K562 (cell line): ENCODE measurements at regions not wholly inside any gene's neighbourhood (a gene's known extent, or its start where the extent isn't known, plus 50 kb on each side); places are given as distances from the start of the nearest gene placed in this dataset.

Source experiments
- ATAC-seq: fragments of 200-7000 bp; cut with Tn5 transposase; 3 replicates; pipeline ENCODE4 v1.9.1; 2020; ENCODE audit warnings: moderate library complexity
- BruUV-seq: library from RNA; stranded (reverse); fragments of 400-500 nt; replicated peaks from 2 replicates; lab custom pipeline; 2021; lab: Mats Ljungman, UMichigan
- CTCF ChIA-PET: fragments of 300-600 bp; formaldehyde crosslinking; extraction: SDS; loops from one replicate; lab custom pipeline; 2021; ENCODE audit warnings: low intra/inter-chr PET ratio; lab: Yijun Ruan, JAX
- POLR2A ChIA-PET: fragments of 300-600, 350-650 bp; sonication (Branson Sonifier 250); formaldehyde crosslinking; extraction: SDS; loops from one replicate; lab custom pipeline; 2021; ENCODE audit warnings: antibody characterized with exemption, inconsistent platforms; lab: Yijun Ruan, JAX
- DNase-seq, 4 experiments: peaks; one replicate each; pipeline versions ENCODE4 v3.0.0 to v3.0.0-alpha.2; 2011 to 2018; ENCODE audit warnings: low spot score in 3 of 4, mixed read lengths in 3 of 4; ENCODE audit errors: extremely low read depth in 1 of 4
- FAIRE-seq: peaks from 2 replicates; lab custom pipeline; 2011; peaks lifted over from hg19 to GRCh38; lab: Jason Lieb, UNC
- H2AFZ ChIP-seq: 2 replicates; pipeline ENCODE4 v1.6.0; 2011; ENCODE audit warnings: low read depth, low read length, control low read depth, inconsistent platforms
- H3K27ac ChIP-seq: fragments of 200-600 bp; 3 replicates; pipeline ENCODE4 v1.8.0; 2011; ENCODE audit warnings: low read depth, mild to moderate bottlenecking, control low read depth, inconsistent platforms, low read length, moderate library complexity, mixed read lengths; ENCODE audit errors: extremely low read depth
- H3K27me3 ChIP-seq, 2 experiments: fragments of 300-600 bp in 1 of 2; 2 replicates in 1 of 2; 3 replicates in 1 of 2; pipeline versions ENCODE4 v1.6.0 to v1.8.0; 2011; ENCODE audit warnings: inconsistent platforms in 2 of 2, low read length in 2 of 2, mild to moderate bottlenecking in 1 of 2, mixed read lengths in 1 of 2, moderate library complexity in 1 of 2; ENCODE audit not compliant: control insufficient read depth in 2 of 2, insufficient read depth in 2 of 2
- H3K36me3 ChIP-seq: fragments of 300-600 bp; 3 replicates; pipeline ENCODE4 v1.8.0; 2011; ENCODE audit warnings: mild to moderate bottlenecking, low read length, inconsistent platforms; ENCODE audit not compliant: control insufficient read depth, insufficient read depth
- H3K4me1 ChIP-seq, 2 experiments: fragments of 200-600 bp in 1 of 2; replicated peaks in 1 of 2; 2 replicates in 1 of 2; 3 replicates in 1 of 2; pipeline versions ENCODE4 v1.5.1 to v1.8.0; 2011; ENCODE audit warnings: inconsistent platforms in 2 of 2, low read length in 2 of 2, mild to moderate bottlenecking in 1 of 2, mixed read lengths in 1 of 2, moderate library complexity in 1 of 2; ENCODE audit not compliant: control insufficient read depth in 2 of 2, insufficient read depth in 2 of 2
- H3K4me2 ChIP-seq: 2 replicates; pipeline ENCODE4 v1.6.1; 2011; ENCODE audit warnings: low read length, control low read depth, inconsistent platforms, mixed read lengths; ENCODE audit not compliant: insufficient read depth
- H3K4me3 ChIP-seq: fragments of 200-600 bp; sonication (generic), shearing (Covaris generic); 2 replicates; pipeline ENCODE4 v1.5.1; 2016; ENCODE audit warnings: control low read depth, inconsistent platforms
- H3K79me2 ChIP-seq: fragments of 200-600 bp; 3 replicates; pipeline ENCODE4 v1.8.0; 2011; ENCODE audit warnings: low read length, inconsistent platforms; ENCODE audit not compliant: control insufficient read depth, insufficient read depth
- H3K9ac ChIP-seq, 2 experiments: 2 replicates each; pipeline versions ENCODE4 v1.6.0 to v1.6.1; 2011; ENCODE audit warnings: low read depth in 2 of 2, low read length in 2 of 2, control low read depth in 1 of 2, inconsistent platforms in 1 of 2, mild to moderate bottlenecking in 1 of 2, mixed read lengths in 1 of 2; ENCODE audit not compliant: insufficient read depth in 1 of 2
- H3K9me1 ChIP-seq: one replicate; pipeline ENCODE4 v1.6.0; 2011; ENCODE audit warnings: inconsistent platforms, mild to moderate bottlenecking, low read length, moderate library complexity; ENCODE audit not compliant: control insufficient read depth, insufficient read depth
- H3K9me3 ChIP-seq: replicated peaks from 2 replicates; pipeline ENCODE4 v1.5.1; 2011; ENCODE audit warnings: low read depth, low read length, inconsistent platforms; ENCODE audit not compliant: control insufficient read depth, insufficient read depth
- H4K20me1 ChIP-seq: replicated peaks from 2 replicates; pipeline ENCODE4 v1.6.1; 2011; ENCODE audit warnings: low read length, inconsistent platforms, mixed read lengths; ENCODE audit not compliant: control insufficient read depth, insufficient read depth
- GATA2 ChIP-seq: sonication (generic); formaldehyde crosslinking; IDR thresholded peaks from 2 replicates; pipeline ENCODE4 v1.4.0; 2020; ENCODE audit warnings: mild to moderate bottlenecking, missing genetic modification reagents
- MCM7 ChIP-seq, 2 experiments: fragments of 450-650 bp; IDR thresholded peaks; 2 replicates each; pipeline ENCODE4 v1.6.1; 2016 to 2018
- SRSF1 ChIP-seq: fragments of 200-400 bp; formaldehyde crosslinking; IDR thresholded peaks from 2 replicates; pipeline ENCODE4 v1.6.1; 2017; ENCODE audit warnings: mild to moderate bottlenecking, low read depth, low read length, moderate library complexity
- ZNF133 ChIP-seq: fragments of 250-450 bp; sonication (Bioruptor Pico); IDR thresholded peaks from 2 replicates; pipeline ENCODE4 v1.4.0; 2020; ENCODE audit warnings: mild to moderate bottlenecking
- ZNF316 ChIP-seq: fragments of 450-650 bp; IDR thresholded peaks from 2 replicates; pipeline ENCODE4 v1.6.1; 2016
- WGBS: fragments of 100-300 bp; shearing (Covaris generic); methylation state at CpG from one replicate; pipeline ENCODE4 v1.1.6; 2016; ENCODE audit warnings: low coverage, mixed read lengths; ENCODE audit not compliant: insufficient coverage; ENCODE audit errors: missing lambda C conversion rate; 5-methylcytosine and 5-hydroxymethylcytosine counted together
- in situ Hi-C: fragments of 300-500 bp; cut with MboI; formaldehyde crosslinking; loops from 4 replicates; pipeline ENCODE4 v1.15.0; 2018; ENCODE audit warnings: inconsistent platforms, mixed read lengths
- intact Hi-C: fragments of 100-400 bp; cut with micrococcal nuclease; formaldehyde crosslinking; loops from 2 replicates; pipeline ENCODE4 v1.14.2; 2022

DNA sequence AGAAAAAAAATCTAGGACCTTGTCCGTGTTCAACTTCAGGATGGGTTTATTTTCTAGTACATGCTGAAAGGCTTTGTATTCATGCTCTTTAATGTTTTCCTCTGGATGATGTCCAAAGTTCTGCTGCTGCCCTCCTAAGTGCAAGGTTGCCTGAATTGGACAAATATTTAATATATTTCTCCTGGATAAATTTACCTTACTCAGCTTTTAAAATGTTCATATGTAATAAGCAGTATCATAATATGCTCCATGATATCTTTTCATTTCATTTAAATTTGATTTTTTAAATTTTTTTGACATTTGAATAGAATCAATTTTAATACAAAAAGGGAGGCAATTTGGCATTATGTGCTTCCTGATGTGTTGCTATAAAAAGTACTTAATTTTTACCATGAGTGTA, 95.9 kb upstream of the SLC25A13 start:
- BruUV-seq = no TSS peak
- in situ Hi-C loops = no loop called here
- H3K27me3 ChIP-seq = 0 out of 5 replicates have a peak, but pooled peaks cover 0 to 2% of the 10 kb centered on the region in 2 experiments
- no peak for ATAC-seq
- no peaks in the 10 kb centered on the region for H4K20me1 ChIP-seq
- no peak overlapping the region for H2AFZ ChIP-seq
- H3K4me2 ChIP-seq = no peak overlapping the region
- H3K4me3 ChIP-seq = no peak overlapping the region
- no peak for FAIRE-seq
- H3K9me1 ChIP-seq = no peaks in the 10 kb centered on the region
- intact Hi-C loops = loop anchor here (10.0 kb wide), 1 partner anchor 1427 kb away; no protein-coding TSS in a partner anchor
- WGBS = 0% methylated on average over 1 of the region's 1 CpG
- no peak for DNase-seq
- CTCF ChIA-PET = no interaction called here
- POLR2A ChIA-PET = no interaction called here
- no peaks in the 10 kb centered on the region for H3K4me1 ChIP-seq
- no peaks in the 10 kb centered on the region for H3K9me3 ChIP-seq
- H3K36me3 ChIP-seq = no peaks in the 10 kb centered on the region
- no peaks in the 10 kb centered on the region for H3K79me2 ChIP-seq
- H3K27ac ChIP-seq = no peak overlapping the region
- TF ChIP-seq ZNF316 = peak; percentile 50; the same call in 1 of the 2 replicates
- TF ChIP-seq MCM7 (IDR thresholded peaks at IDR 0.05) = no peak
- no peak overlapping the region for H3K9ac ChIP-seq

DNA sequence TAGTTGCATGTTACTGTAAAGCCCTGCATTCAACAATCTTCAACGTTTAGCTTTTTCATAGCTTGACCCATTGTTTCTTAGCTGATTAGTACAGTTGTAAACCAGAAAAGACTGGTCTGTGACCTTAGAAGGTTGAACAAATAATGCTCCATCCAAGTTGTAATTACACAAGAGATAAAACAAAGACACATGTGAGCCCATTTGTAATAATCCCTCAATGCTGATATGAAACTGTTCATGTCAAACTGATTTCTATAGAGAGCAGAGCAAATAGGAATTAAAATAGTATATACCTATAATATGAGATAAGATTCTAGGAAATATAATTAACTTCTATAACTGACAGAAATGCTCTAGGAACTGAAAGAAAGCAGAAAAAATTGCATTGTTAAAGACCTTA, 94.7 kb upstream of the SLC25A13 start:
- POLR2A ChIA-PET = no interaction called here
- Histone ChIP-seq H3K9ac (no peak overlapping the region), H3K9me1 (no peaks in the 10 kb centered on the region), H3K27me3 (0 out of 5 replicates have a peak, but pooled peaks cover 0 to 2% of the 10 kb centered on the region in 2 experiments), H3K79me2 (no peaks in the 10 kb centered on the region), H3K4me1 (no peaks in the 10 kb centered on the region), H4K20me1 (no peaks in the 10 kb centered on the region), H3K4me3 (no peak overlapping the region), H3K27ac (no peak overlapping the region), H3K36me3 (no peaks in the 10 kb centered on the region), H2AFZ (no peak overlapping the region), H3K4me2 (no peak overlapping the region), H3K9me3 (no peaks in the 10 kb centered on the region)
- intact Hi-C loops = loop anchor here (10.0 kb wide), 1 partner anchor 1428 kb away; no protein-coding TSS in a partner anchor
- in situ Hi-C loops = no loop called here
- FAIRE-seq (peak; percentile 32), DNase-seq (no peak), ATAC-seq (no peak)
- 0% methylated on average over 1 of the region's 1 CpG for WGBS
- no TSS peak for BruUV-seq
- CTCF ChIA-PET = no interaction called here
- TF ChIP-seq GATA2 (CRISPR knock-in tag) (no peak), SRSF1 (no peak), ZNF133 (CRISPR knock-in tag) (no peak)
